ENCODE measurements at regions not wholly inside any gene's neighbourhood (a gene's known extent, or its start where the extent isn't known, plus 50 kb on each side); places are given as distances from the start of the nearest gene placed in this dataset.

DNA sequence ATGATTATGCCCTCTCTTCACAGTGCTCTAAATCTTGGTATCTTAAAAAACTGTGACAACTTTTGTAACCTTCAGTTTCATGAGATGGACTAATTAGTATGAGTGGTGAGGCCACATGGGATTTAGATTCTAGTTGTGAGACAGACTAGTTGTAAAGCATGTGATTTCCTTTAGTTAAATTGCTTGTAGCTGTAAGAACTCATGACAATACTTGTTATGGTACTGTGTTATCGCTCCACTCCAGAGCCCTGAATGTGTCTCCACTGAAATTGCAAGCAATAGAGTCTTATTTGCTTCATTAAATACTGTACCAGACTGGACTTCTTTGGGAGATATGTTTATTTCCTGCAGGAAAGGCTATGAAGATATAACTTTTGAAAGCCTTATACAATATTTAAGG is 1198.3 kb upstream of the CDH6 start:
- no peaks in the 10 kb centered on the region; the same call in 1 of the 2 replicates for H3K9me3 ChIP-seq (ENCODE audit: control insufficient read depth, insufficient read depth, low read length)
- no peaks in the 10 kb centered on the region for H3K27me3 ChIP-seq (ENCODE audit: control insufficient read depth, insufficient read depth, low read length)
- CTCF ChIA-PET = no interaction called here
- no peak for DNase-seq (ENCODE audit: low read depth, low spot score)
- no peak overlapping the region for H3K27ac ChIP-seq (ENCODE audit: low read depth, low read length)
- TF ChIP-seq, protein P1, sequence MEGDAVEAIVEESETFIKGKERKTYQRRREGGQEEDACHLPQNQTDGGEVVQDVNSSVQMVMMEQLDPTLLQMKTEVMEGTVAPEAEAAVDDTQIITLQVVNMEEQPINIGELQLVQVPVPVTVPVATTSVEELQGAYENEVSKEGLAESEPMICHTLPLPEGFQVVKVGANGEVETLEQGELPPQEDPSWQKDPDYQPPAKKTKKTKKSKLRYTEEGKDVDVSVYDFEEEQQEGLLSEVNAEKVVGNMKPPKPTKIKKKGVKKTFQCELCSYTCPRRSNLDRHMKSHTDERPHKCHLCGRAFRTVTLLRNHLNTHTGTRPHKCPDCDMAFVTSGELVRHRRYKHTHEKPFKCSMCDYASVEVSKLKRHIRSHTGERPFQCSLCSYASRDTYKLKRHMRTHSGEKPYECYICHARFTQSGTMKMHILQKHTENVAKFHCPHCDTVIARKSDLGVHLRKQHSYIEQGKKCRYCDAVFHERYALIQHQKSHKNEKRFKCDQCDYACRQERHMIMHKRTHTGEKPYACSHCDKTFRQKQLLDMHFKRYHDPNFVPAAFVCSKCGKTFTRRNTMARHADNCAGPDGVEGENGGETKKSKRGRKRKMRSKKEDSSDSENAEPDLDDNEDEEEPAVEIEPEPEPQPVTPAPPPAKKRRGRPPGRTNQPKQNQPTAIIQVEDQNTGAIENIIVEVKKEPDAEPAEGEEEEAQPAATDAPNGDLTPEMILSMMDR (IDR thresholded peaks at IDR 0.05; ENCODE audit: low read depth, low read length) = no peak
- no peak overlapping the region for H3K4me3 ChIP-seq (ENCODE audit: low read depth, low read length)
- POLR2A ChIA-PET = no interaction called here

DNA sequence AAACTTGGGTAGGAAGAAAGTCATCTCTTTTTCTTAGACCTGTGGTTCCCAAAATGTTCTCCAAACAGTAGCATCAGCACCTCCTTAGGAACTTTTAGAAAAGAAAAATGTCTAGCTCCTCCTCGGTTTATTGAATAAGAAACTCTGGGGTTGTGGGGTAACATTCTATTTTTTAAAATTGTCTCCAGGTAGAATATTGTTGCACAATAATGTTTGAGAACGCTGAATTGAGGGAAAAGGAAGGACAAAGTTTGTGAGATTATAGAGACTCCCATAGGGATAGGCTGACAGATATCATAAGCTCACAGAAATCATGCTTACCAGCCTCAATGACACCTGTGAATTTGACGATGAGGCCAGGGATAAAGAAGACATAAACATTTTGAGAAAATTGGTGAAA is 1199.0 kb upstream of the CDH6 start:
- DNase-seq (ENCODE audit: low read depth, low spot score) = no peak
- H3K27ac ChIP-seq (ENCODE audit: low read depth, low read length) = no peak overlapping the region
- H3K4me3 ChIP-seq (ENCODE audit: low read depth, low read length) = no peak overlapping the region
- TF ChIP-seq, protein P1 (IDR thresholded peaks at IDR 0.05; ENCODE audit: low read depth, low read length) = no peak
- POLR2A ChIA-PET = no interaction called here
- no peaks in the 10 kb centered on the region; the same call in 1 of the 2 replicates for H3K9me3 ChIP-seq (ENCODE audit: control insufficient read depth, insufficient read depth, low read length)
- CTCF ChIA-PET = no interaction called here
- no peaks in the 10 kb centered on the region for H3K27me3 ChIP-seq (ENCODE audit: control insufficient read depth, insufficient read depth, low read length)

DNA sequence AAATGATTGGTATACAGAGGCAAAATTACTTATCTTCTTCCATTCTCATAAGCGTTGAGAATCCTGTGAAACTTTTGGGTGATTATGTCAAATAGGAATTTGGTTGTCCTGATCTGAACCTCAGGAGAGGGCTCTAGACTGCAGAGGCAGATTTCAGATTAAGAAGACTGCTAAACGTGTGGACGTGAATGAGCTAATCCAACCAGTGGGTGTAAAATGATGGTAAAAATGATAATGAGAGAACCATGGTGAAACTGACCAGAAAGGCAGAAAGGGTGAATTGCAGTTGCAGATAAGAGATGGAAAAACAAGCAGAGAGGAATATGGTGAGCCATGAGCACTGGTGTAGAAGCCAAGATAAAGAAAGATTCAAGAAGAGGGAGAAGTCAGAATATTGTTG is 1200.2 kb upstream of the CDH6 start:
- TF ChIP-seq, protein P1 (IDR thresholded peaks at IDR 0.05; ENCODE audit: low read depth, low read length) = no peak
- no peak overlapping the region for H3K27ac ChIP-seq (ENCODE audit: low read depth, low read length)
- H3K9me3 ChIP-seq (ENCODE audit: control insufficient read depth, insufficient read depth, low read length) = no peaks in the 10 kb centered on the region
- ChIA-PET POLR2A (no interaction called here), CTCF (no interaction called here)
- H3K4me3 ChIP-seq (ENCODE audit: low read depth, low read length) = no peak overlapping the region
- DNase-seq (ENCODE audit: low read depth, low spot score) = no peak
- no peaks in the 10 kb centered on the region for H3K27me3 ChIP-seq (ENCODE audit: control insufficient read depth, insufficient read depth, low read length)

DNA sequence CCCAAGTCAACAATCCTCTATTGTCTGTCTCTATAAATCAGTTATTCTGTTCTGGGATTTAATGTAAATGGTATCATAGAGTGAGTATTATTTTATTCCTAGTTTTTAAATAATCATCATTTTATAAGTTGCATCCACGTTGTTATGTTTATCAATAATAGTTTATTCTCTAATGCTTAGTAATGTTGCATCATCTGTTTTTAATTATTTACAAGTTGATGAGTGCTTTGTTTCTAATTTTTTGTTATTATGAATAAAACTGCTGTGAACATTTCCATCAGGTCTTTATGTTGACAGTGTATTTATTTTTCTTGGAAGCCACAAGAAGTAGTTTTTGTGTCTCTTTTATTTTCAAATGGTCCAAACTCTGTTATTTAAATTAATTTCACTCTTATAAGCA is 1201.2 kb upstream of the CDH6 start:
- ChIA-PET POLR2A (no interaction called here), CTCF (no interaction called here)
- no peak for DNase-seq (ENCODE audit: low read depth, low spot score)
- TF ChIP-seq, protein P1 (IDR thresholded peaks at IDR 0.05; ENCODE audit: low read depth, low read length) = no peak
- Histone ChIP-seq H3K27ac (ENCODE audit: low read depth, low read length) (no peak overlapping the region), H3K27me3 (ENCODE audit: control insufficient read depth, insufficient read depth, low read length) (no peaks in the 10 kb centered on the region), H3K9me3 (ENCODE audit: control insufficient read depth, insufficient read depth, low read length) (no peaks in the 10 kb centered on the region), H3K4me3 (ENCODE audit: low read depth, low read length) (no peak overlapping the region)

DNA sequence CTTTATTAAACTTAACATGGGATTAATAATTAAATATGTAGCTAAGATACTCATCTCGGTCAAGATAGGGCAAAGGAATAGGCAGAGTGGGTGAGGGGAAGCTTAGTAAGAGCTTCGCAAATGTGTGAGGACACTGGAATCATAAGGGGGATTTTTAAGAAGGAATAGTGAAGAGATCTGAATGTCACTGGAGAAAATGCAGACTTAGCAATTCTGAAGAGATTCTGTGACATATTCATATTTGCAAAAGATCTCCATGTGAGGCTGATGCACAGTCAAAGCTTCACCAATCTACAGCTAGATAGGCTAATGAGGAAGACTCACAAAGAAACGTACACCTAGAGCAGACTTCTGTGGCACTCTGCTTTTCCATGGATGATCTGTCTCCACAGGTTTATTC is 1202.8 kb upstream of the CDH6 start:
- ChIA-PET POLR2A (no interaction called here), CTCF (no interaction called here)
- Histone ChIP-seq H3K27ac (ENCODE audit: low read depth, low read length) (no peak overlapping the region), H3K4me3 (ENCODE audit: low read depth, low read length) (no peak overlapping the region), H3K9me3 (ENCODE audit: control insufficient read depth, insufficient read depth, low read length) (no peaks in the 10 kb centered on the region; the same call in 1 of the 2 replicates), H3K27me3 (ENCODE audit: control insufficient read depth, insufficient read depth, low read length) (no peaks in the 10 kb centered on the region)
- no peak for DNase-seq (ENCODE audit: low read depth, low spot score)
- TF ChIP-seq, protein P1 (IDR thresholded peaks at IDR 0.05; ENCODE audit: low read depth, low read length) = no peak
